NCI-H748 (cell line): ENCODE measurements at regions not wholly inside any gene's neighbourhood (a gene's known extent, or its start where the extent isn't known, plus 50 kb on each side); places are given as distances from the start of the nearest gene placed in this dataset.
"Not testable (repeated sequence)": the region's sequence is repeated elsewhere in the genome, so short reads cannot be mapped to it uniquely, and the experiment has no call there.

Experiments
- DNase-seq: peaks from one replicate; lab custom pipeline; 2025; ENCODE audit not compliant: unreplicated experiment; lab: John Stamatoyannopoulos, UW

GRCh38 chr4:73348185-73348584 lies 55.9 kb upstream of the ALB start:
- no peak for DNase-seq

GRCh38 chr4:73347497-73347896 lies 56.6 kb upstream of the ALB start:
- no peak for DNase-seq

GRCh38 chr4:73345399-73345975 lies 58.6 kb upstream of the ALB start:
- DNase-seq = no peak

- no peak for DNase-seq
Measured at GRCh38 chr4:73344106-73344505, 60.0 kb upstream of the ALB start.

- no peak for DNase-seq
Measured at GRCh38 chr4:73343432-73343831, 60.7 kb upstream of the ALB start.

GRCh38 chr4:73341454-73341853 lies 62.6 kb upstream of the ALB start:
- peak; percentile 71 for DNase-seq

GRCh38 chr4:73340917-73341316 lies 63.2 kb upstream of the ALB start:
- no peak for DNase-seq

- no peak for DNase-seq
Measured at GRCh38 chr4:73335679-73336078, 68.4 kb upstream of the ALB start.

GRCh38 chr4:73332012-73332411 lies 72.1 kb upstream of the ALB start:
- DNase-seq = not testable (repeated sequence)

GRCh38 chr4:73329300-73329699 lies 70.7 kb upstream of the ANKRD17 start:
- no peak for DNase-seq

GRCh38 chr4:73325776-73326175 lies 67.2 kb upstream of the ANKRD17 start:
- not testable (repeated sequence) for DNase-seq

GRCh38 chr4:73317092-73317491 lies 58.5 kb upstream of the ANKRD17 start:
- no peak for DNase-seq

GRCh38 chr4:73315091-73315490 lies 56.5 kb upstream of the ANKRD17 start:
- DNase-seq = no peak

- DNase-seq = no peak
Measured at GRCh38 chr4:73312967-73313366, 54.4 kb upstream of the ANKRD17 start.

GRCh38 chr4:73311428-73311827 lies 52.8 kb upstream of the ANKRD17 start:
- DNase-seq = peak; percentile 29

- DNase-seq = no peak
Measured at GRCh38 chr4:73309211-73309610, 50.6 kb upstream of the ANKRD17 start.
